ENCODE measurements at regions not wholly inside any gene's neighbourhood (a gene's known extent, or its start where the extent isn't known, plus 50 kb on each side); places are given as distances from the start of the nearest gene placed in this dataset.

DNA sequence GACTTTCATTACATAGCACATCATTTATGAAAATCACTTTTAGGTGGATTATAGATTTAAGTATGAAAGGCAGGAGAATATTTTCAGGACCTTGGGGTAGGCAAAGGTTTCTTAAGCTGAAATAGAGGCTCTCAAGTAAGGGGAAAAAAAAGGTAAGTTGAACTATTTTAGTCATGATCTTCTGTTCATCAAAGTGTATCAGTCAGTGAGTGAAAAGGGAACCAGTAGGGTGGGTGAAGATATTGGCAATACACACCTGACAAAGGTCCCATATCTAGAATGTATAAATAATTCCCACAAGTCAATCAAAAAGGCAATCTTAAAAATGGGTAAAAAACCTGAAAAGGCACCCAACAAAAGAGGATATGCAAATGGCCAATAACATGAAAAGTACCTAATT is 218.6 kb downstream of the KLF13 start:
- peaks cover 24% of the 10 kb centered on the region for H3K27me3 ChIP-seq
- H3K9me3 ChIP-seq: no peaks in the 10 kb centered on the region
- no peak for DNase-seq
- no peak overlapping the region for H3K4me3 ChIP-seq
- no peaks in the 10 kb centered on the region for H3K36me3 ChIP-seq

DNA sequence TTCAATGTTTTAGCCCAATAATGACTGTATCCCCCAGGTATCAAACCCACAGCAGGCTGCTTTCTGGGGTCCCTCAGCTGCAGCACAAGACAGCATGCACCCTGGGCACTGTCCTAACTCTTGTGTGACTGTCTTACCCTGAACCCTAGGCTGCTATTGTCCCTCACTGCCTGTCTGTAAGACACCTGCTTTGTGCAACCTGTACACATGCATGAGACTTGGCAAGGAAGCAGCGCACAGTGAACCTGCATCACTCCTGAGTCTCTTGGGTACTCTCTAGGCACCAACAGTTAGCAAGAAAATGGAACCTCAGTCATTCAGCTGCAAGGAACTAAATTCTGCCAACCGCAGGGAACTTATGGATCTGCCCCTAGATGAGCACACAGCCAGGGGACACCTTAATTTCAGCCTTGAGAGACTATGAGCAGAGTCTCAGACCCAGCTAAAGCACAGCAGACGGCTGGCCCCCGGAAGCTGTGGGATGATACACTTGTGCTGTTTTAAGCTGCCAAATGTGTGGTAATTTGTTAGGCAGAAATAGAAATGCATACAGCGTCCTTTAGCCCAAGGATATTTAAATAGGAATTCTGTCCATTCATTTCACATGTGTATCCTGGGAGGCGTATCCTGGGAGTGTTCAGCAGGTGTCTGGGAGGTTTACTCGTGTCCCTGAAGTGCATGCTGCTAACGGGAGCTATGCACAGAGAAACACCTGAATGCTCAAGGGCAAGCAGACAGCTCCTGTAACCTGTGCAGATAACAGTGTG is 223.8 kb downstream of the KLF13 start:
- no peak for DNase-seq
- Histone ChIP-seq H3K4me3 (no peak overlapping the region), H3K27me3 (0 out of 2 replicates have a peak, but pooled peaks cover 3% of the 10 kb centered on the region), H3K36me3 (no peaks in the 10 kb centered on the region), H3K9me3 (no peaks in the 10 kb centered on the region)

DNA sequence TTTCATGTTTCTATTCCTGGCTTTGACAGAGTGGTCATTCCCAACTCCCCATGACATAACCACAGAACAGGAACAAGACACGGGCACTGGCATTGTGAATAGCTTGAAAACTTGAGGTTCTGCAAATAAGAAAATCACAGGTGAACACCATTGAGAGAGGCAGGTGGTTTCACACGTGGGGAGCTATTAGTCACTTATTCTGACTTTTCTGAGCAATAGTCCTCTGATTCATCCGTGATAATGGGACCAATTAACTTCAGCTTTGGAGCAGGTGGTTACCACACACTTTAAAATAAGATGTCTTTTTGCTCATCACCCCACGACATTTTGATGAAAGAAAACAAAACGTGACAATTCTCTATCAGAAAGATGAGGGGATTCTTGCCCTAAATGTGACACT is 224.7 kb downstream of the KLF13 start:
- Histone ChIP-seq H3K27me3 (no peaks in the 10 kb centered on the region), H3K36me3 (no peaks in the 10 kb centered on the region), H3K9me3 (no peaks in the 10 kb centered on the region), H3K4me3 (no peak overlapping the region)
- DNase-seq: no peak

DNA sequence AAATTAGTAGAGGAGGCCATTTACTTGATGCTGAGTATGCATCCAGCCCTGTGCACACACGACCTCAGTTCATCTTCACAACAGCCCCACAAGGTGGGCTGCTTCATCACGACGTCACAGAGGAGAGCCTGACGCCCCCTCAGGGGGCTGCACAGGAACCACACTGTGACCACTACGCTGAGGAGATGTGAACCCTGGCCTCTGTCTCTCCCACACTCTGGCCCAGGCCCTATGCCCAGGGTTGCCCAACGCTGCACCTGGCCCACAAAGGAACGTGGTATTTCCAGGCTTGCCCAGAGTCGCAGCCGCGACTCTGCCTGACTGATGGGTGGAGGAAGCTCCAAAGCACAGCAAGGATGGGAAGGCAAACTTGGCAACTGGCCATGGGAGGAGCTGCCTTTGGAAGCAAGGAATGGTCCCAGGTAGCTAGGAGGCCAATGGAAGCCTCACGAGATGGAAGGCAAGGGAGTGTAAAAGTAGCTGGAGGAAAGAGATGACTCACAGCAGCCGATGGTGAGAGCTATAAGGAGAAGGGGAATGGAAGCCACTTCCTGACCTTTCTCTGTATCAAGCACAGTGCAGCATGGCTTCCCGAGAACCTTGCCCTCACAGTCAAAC is 226.0 kb downstream of the KLF13 start:
- DNase-seq: no peak
- no peaks in the 10 kb centered on the region for H3K36me3 ChIP-seq

DNA sequence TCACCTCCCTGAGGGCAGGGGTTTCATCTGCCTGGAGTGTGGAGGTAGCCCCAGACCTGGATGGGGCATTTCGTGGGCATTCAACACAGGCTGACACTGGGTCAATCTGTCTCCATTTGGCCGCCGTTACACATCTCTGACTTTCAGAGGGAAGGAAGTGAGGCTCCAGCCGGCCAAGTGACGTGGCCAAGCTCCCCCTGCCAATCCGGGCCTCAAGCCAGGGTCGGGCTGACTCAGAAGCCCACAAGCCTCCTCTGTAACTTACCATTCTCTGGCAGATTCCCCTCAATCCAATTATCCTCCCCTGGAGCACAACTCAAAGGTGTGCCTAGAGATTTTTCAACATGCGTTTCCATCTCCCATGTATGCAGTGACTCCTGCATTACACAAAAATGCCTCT is 227.6 kb downstream of the KLF13 start:
- H3K27me3 ChIP-seq: no peaks in the 10 kb centered on the region
- no peaks in the 10 kb centered on the region for H3K36me3 ChIP-seq
- no peaks in the 10 kb centered on the region for H3K9me3 ChIP-seq

More for the DNA sequence above, 226.0 kb downstream of the KLF13 start:
- no peaks in the 10 kb centered on the region for H3K27me3 ChIP-seq
- H3K4me3 ChIP-seq: no peak overlapping the region
- no peaks in the 10 kb centered on the region for H3K9me3 ChIP-seq

DNA sequence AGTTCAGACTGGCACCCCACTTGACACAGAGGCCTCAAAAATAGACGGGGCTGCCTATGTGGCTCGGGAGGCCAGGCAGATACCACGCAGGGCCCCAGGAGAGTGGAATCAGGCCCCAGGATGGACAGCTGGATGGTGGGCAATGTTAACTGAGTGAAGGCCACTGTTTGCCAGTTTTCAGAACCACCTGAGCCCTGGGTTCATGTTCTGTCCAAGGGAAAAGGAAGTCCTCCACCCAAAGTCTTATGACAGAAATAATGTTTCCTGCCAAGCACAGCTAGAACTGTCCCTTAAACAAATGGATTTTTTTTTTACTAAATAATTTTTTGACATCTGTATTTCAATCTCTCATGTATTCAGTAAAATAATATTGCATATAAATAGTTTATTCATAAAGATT is 228.4 kb downstream of the KLF13 start:
- H3K36me3 ChIP-seq: no peaks in the 10 kb centered on the region
- no peak overlapping the region for H3K4me3 ChIP-seq
- no peaks in the 10 kb centered on the region for H3K9me3 ChIP-seq
- H3K27me3 ChIP-seq: no peaks in the 10 kb centered on the region
- DNase-seq: no peak

More for the DNA sequence above, 227.6 kb downstream of the KLF13 start:
- peak; percentile 94 for DNase-seq
- H3K4me3 ChIP-seq: no peak overlapping the region

DNA sequence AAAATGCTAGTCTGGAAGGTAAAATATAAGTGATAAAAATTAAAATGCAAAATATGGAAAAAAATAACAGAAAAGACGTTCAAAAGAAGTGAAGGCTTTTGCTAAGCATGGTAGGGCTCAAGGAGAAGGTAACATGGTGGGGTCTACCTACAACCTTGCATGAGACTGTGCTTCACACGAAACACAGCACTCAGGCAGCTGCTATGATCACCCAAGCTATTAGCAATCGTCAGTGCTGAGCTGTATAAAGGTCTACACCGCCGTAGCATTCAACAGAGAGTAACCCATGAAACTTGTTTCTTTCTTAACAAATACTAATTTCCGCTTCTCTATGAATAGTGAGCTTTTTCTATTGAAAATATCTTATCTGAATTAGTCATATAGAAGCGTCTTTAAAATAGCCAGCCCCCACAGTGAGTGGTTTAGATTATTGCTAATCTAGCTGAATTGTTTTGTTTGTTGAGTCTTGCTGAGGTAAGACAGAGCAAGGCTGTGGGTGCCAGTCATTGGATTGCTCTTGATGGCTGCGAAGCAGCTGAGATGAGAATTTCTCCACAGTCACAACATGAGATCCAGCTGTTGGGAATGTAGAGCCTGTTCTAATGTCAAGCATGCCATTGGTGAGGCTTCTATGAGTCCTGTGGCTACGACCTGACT is 230.0 kb downstream of the KLF13 start:
- no peaks in the 10 kb centered on the region for H3K36me3 ChIP-seq
- H3K4me3 ChIP-seq: no peak overlapping the region
- DNase-seq: no peak
- no peaks in the 10 kb centered on the region for H3K27me3 ChIP-seq
- no peaks in the 10 kb centered on the region for H3K9me3 ChIP-seq

DNA sequence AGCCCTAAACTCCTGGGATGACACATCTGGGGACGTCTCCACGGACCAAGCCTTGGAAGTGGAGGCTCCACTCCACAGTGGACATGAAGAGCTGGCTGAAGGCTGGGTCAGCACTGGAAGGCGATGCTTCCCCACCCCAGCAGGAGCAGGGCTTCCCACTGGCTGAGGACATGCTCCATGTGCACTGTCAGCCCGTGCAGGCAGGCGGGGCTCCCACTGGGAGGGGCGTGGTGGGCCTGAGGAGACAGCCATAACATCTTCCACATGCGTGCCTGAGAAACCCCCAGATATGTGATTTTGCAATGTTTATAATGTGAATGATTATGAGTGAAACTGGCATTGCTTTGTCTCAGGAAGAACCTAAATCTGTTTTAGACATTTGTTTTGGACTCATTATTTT is 231.3 kb downstream of the KLF13 start:
- Histone ChIP-seq H3K4me3 (no peak overlapping the region), H3K27me3 (no peaks in the 10 kb centered on the region), H3K36me3 (no peaks in the 10 kb centered on the region), H3K9me3 (no peaks in the 10 kb centered on the region)
- DNase-seq: no peak

DNA sequence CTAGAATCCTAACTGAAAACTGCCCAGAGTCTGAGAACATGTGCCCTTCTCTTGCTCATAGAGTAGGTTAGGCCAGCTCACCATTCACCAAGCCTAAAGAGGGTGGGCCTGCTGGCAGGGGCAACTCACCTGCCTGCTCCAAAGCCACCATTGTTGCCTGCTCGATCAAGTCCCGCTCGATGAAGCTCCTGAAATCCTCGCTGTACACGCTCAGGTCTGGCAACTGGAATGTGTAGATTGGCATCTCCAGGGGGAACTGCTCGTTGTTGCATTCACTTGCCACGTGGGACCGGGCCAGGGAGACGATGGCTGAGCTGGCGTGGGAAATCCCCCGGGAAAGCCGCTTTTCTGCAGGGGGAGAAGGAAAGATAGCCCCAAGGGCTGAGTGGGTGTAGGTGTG is 232.2 kb downstream of the KLF13 start:
- H3K4me3 ChIP-seq: no peak overlapping the region
- H3K36me3 ChIP-seq: no peaks in the 10 kb centered on the region
- H3K9me3 ChIP-seq: no peaks in the 10 kb centered on the region
- DNase-seq: no peak
- no peaks in the 10 kb centered on the region for H3K27me3 ChIP-seq

DNA sequence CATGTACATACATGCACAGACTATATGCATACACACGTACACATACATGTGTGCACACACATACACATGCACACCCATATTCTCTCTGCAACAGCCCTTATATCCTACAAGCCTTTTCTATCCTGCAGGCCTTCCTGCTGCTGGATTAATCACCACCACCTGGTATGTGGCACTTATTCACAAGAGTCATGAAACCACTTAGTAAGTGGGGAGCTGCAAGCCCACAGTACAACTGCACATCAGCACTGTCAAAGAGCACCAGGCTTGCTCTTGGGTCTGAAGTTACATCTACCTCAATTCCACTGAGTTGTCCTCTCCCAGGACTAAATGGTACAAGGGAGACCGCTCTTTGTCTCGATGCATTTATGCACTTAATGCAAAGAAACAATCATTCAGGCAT is 233.2 kb downstream of the KLF13 start:
- H3K4me3 ChIP-seq: no peak overlapping the region
- no peaks in the 10 kb centered on the region for H3K9me3 ChIP-seq
- H3K36me3 ChIP-seq: no peaks in the 10 kb centered on the region
- DNase-seq: no peak
- H3K27me3 ChIP-seq: no peaks in the 10 kb centered on the region

DNA sequence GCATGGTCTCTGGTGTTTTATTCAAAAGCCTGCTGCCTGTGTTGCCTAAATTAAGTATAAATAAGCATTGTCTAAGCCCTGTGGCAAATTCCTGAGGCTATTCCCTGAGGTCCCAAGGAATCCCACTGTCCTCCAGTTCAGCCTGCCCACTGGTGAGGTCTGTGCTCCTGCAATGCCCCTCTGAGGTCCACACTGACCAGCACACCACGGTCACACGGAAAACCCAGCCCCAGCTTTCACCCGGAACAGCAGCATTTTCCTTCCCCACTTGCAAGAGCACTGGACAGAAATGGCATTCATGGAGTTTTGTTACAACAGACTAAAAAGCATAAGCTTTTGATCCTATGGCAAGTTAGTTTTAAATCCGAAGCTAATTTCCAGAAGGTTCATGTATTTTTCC is 234.0 kb downstream of the KLF13 start:
- no peak for DNase-seq
- Histone ChIP-seq H3K4me3 (no peak overlapping the region), H3K27me3 (no peaks in the 10 kb centered on the region), H3K36me3 (no peaks in the 10 kb centered on the region), H3K9me3 (no peaks in the 10 kb centered on the region)

DNA sequence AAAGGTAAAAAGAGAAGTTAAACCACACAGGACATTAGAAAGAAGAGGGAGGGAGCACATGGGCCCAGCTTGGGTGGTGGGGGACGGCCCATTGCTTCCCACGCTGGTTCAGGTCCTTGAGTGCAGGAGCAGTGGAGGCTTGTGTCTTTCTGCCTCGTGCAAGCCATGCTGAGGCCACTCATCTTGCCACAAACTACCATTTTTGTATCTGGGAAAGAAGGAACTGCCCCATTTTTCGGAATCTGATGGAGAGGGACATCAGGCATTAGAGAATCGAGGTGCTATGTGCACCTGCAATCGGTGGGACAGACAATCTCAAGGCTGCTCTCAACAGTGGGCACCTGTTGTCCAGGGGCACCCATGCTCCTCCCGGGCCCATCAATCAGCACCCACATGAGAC is 234.5 kb downstream of the KLF13 start:
- Histone ChIP-seq H3K4me3 (no peak overlapping the region), H3K27me3 (no peaks in the 10 kb centered on the region), H3K9me3 (no peaks in the 10 kb centered on the region), H3K36me3 (no peaks in the 10 kb centered on the region)
- DNase-seq: no peak

DNA sequence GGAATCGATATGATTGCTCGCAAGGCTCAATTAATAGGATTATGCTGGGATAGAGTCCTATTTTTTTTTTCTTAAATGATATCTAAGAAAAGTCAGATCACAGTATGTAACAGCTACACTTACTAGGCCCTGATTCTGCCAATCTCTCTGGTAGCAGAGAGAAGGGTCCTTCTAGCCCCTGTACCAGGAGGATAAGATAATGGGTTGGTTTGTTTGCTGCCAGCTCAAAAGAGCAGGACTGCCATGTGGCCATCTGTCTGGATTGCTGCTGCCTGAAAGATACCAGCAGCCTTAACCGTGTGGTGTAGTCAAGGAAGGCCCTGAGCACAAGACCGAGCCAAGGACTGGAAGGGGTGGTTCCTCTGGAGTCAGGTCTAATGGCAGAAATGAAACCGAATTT is 236.4 kb downstream of the KLF13 start:
- no peaks in the 10 kb centered on the region for H3K27me3 ChIP-seq
- H3K4me3 ChIP-seq: no peak overlapping the region
- no peaks in the 10 kb centered on the region for H3K9me3 ChIP-seq
- DNase-seq: no peak
- H3K36me3 ChIP-seq: no peaks in the 10 kb centered on the region

DNA sequence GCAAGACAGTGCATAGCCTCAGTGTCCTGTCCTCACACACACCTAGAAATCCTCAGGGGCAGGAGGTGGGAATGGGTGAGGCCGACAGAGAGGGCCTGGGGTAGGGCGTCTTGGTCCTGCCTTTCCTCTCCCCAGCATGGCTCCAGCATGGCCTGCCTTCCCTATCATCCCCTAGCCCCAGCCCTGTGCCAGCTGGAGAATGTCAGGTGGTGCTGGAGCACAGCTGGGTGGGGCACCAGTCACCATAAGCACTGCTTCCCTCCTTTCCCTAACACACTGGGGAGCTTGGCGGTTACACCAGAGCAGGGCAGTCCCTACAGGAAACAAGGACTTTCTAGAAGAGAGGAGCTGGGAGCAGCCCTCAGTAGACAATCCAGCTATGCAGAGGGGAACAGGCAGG is 236.8 kb downstream of the KLF13 start:
- Histone ChIP-seq H3K36me3 (no peaks in the 10 kb centered on the region), H3K9me3 (no peaks in the 10 kb centered on the region), H3K27me3 (no peaks in the 10 kb centered on the region), H3K4me3 (no peak overlapping the region)
- no peak for DNase-seq

DNA sequence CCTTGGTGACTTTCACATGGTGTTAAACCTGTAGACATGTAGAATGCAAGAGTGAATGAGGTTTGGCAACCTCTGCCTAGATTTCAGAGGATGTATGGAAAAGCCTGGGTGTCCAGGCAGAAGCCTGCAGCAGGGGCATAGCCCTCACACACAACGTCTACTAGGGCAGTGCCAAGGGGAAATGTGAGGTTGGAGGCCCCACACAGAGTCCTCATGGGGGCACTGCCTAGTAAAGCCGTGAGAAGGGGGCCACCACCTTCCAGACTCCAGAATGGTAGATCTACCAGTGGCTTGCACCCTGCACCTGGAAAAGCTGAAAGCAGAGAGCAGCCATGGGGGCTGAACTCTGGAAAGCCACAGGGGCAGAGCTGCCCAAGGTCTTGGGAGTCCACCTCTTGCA is 241.2 kb downstream of the KLF13 start:
- no peak overlapping the region for H3K4me3 ChIP-seq
- DNase-seq: no peak
- no peaks in the 10 kb centered on the region for H3K9me3 ChIP-seq
- H3K36me3 ChIP-seq: no peaks in the 10 kb centered on the region
- no peaks in the 10 kb centered on the region for H3K27me3 ChIP-seq

DNA sequence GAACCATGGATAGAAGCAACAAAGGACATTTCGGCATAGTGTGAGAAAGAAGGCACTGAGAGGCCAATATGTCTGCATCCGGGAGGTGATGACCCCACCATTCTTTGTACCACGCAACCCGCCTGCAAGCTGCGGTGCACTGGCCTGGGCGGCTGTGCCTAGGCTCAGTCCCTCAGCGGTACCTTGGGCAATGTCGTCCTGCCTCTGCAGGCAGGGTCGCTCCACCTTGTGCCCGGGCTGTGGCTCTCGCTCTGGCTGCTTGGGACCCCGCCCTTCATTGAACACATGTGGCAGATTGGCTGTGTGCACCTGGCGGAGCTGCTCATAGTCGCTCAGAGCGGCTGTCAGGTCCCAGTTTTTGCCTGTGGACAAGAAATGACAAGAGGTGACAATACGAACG is 243.2 kb downstream of the KLF13 start:
- DNase-seq: no peak

DNA sequence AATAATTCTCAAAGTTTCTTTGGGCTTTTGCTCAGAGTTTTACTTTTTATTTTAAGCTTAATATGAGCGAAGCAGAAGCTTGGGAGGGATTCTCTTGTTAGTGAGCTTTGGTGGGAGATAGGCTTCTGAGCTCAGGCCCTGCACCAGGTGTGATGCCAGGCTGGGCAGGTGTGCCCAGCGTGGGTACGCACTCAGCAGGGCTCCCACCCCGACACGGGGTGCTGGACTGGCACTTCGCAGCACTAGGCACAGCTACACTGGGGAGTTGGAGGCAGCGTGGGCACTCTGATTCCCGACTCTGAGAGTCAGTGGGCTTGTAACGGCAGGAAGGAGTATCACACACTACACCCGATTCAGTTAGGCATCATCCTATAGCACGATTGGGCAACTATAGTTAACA is 244.0 kb downstream of the KLF13 start:
- H3K9me3 ChIP-seq: no peaks in the 10 kb centered on the region
- H3K4me3 ChIP-seq: no peak overlapping the region
- H3K27me3 ChIP-seq: no peaks in the 10 kb centered on the region
- DNase-seq: no peak
- no peaks in the 10 kb centered on the region for H3K36me3 ChIP-seq

More for the DNA sequence above, 243.2 kb downstream of the KLF13 start:
- Histone ChIP-seq H3K9me3 (no peaks in the 10 kb centered on the region), H3K36me3 (no peaks in the 10 kb centered on the region), H3K4me3 (no peak overlapping the region), H3K27me3 (no peaks in the 10 kb centered on the region)

DNA sequence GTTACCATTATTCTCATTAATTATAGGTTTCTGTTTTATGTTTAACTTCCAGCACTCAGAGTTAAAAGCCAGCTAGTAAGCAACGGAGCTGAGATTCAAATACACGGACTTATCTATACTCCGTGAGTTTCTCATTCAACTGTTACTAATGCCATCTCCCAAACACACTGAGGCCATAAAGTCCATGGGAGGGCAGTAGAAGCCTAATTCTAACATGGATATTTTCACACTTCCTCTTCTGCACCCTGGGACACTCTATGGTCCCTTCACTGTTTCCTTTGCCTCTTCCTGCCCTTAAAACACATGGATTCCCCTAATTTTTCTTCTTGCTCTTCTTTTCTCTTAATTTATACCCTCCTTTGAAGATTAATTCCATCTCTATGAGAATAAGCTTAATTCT is 245.0 kb downstream of the KLF13 start:
- Histone ChIP-seq H3K36me3 (no peaks in the 10 kb centered on the region), H3K27me3 (no peaks in the 10 kb centered on the region), H3K4me3 (no peak overlapping the region), H3K9me3 (no peaks in the 10 kb centered on the region)
- DNase-seq: no peak
